HCT116 (cell line): ENCODE measurements at regions not wholly inside any gene's neighbourhood (a gene's known extent, or its start where the extent isn't known, plus 50 kb on each side); places are given as distances from the start of the nearest gene placed in this dataset.

Source experiments
- ATAC-seq: fragments of 200-7000 bp; cut with Tn5 transposase; 2 replicates; pipeline ENCODE4 v1.9.1; 2020; ENCODE audit warnings: mild to moderate bottlenecking, moderate library complexity
- BruUV-seq: library from RNA; stranded (reverse); fragments of 400-500 nt; replicated peaks from 2 replicates; lab custom pipeline; 2021; lab: Mats Ljungman, UMichigan
- CTCF ChIA-PET: fragments of 300-600 bp; sonication (Branson Sonifier 250); formaldehyde crosslinking; loops from one replicate; lab custom pipeline; 2021; ENCODE audit warnings: antibody characterized with exemption; lab: Charles Lee
- POLR2A ChIA-PET: fragments of 300-600, 350-600 bp; sonication (Branson Sonifier 250); formaldehyde crosslinking; loops from one replicate; lab custom pipeline; 2021; ENCODE audit warnings: antibody characterized with exemption; lab: Charles Lee
- RAD21 ChIA-PET, 2 experiments: fragments of 300-600 bp; sonication (Branson Sonifier 250); formaldehyde crosslinking; loops; one replicate each; lab custom pipeline; 2023; ENCODE audit warnings: low total read pairs in 2 of 2; ENCODE audit not compliant: uncharacterized antibody in 2 of 2, unreplicated experiment in 2 of 2, low non-redundant PET in 1 of 2; lab: Charles Lee
- DNase-seq: peaks from one replicate; pipeline ENCODE4 v3.0.0-alpha.2; 2010; ENCODE audit warnings: low read depth, low spot score
- H2AFZ ChIP-seq: fragments of 200-600 bp; shearing (Covaris generic), sonication (generic); 2 replicates; pipeline ENCODE4 v1.6.1; 2017; ENCODE audit warnings: low read depth, mixed run types, mixed read lengths, antibody characterized with exemption, low read length; ENCODE audit not compliant: poor library complexity, severe bottlenecking
- H3K27ac ChIP-seq: 2 replicates; pipeline ENCODE4 v1.5.1; 2012; ENCODE audit warnings: low read depth, low read length
- H3K27me3 ChIP-seq: fragments of 200-600 bp; sonication (generic); 2 replicates; pipeline ENCODE4 v1.6.1; 2016; ENCODE audit warnings: mixed run types, low read length, mixed read lengths; ENCODE audit not compliant: insufficient read depth
- H3K36me3 ChIP-seq, 2 experiments: fragments of 200-500 bp in 1 of 2; fragments of 200-600 bp in 1 of 2; sonication (Bioruptor generic) in 1 of 2; sonication (generic) in 1 of 2; 2 replicates each; pipeline versions ENCODE4 v1.5.1 to v1.6.1; 2014 to 2016; ENCODE audit warnings: low read length in 2 of 2, inconsistent platforms in 1 of 2, mixed read lengths in 1 of 2, mixed run types in 1 of 2; ENCODE audit not compliant: insufficient read depth in 2 of 2, control insufficient read depth in 1 of 2
- H3K4me1 ChIP-seq, 2 experiments: fragments of 200-600 bp in 1 of 2; sonication (generic) in 1 of 2; 2 replicates each; pipeline versions ENCODE4 v1.5.1 to v1.6.1; 2012 to 2017; ENCODE audit warnings: low read length in 2 of 2, inconsistent platforms in 1 of 2, mild to moderate bottlenecking in 1 of 2, mixed read lengths in 1 of 2, mixed run types in 1 of 2, moderate library complexity in 1 of 2; ENCODE audit not compliant: insufficient read depth in 2 of 2, control insufficient read depth in 1 of 2
- H3K4me2 ChIP-seq: fragments of 200-600 bp; sonication (generic); 2 replicates; pipeline ENCODE4 v1.6.1; 2017; ENCODE audit warnings: mixed run types, low read length, mixed read lengths
- H3K4me3 ChIP-seq, 2 experiments: fragments of 200-600 bp in 1 of 2; sonication (generic) in 1 of 2; replicated peaks in 1 of 2; 2 replicates each; pipeline ENCODE4 v1.5.1; 2011 to 2016; ENCODE audit warnings: low read length in 2 of 2, control low read depth in 1 of 2, low read depth in 1 of 2, mild to moderate bottlenecking in 1 of 2, mixed read lengths in 1 of 2, mixed run types in 1 of 2
- H3K79me2 ChIP-seq: fragments of 200-600 bp; sonication (generic); 2 replicates; pipeline ENCODE4 v1.6.1; 2017; ENCODE audit warnings: mild to moderate bottlenecking, mixed run types, low read length, moderate library complexity, mixed read lengths; ENCODE audit not compliant: insufficient read depth
- H3K9ac ChIP-seq: fragments of 200-600 bp; sonication (generic); 2 replicates; pipeline ENCODE4 v1.6.1; 2016; ENCODE audit warnings: low read length, mixed read lengths
- H3K9me2 ChIP-seq: fragments of 200-600 bp; sonication (generic), shearing (Covaris generic); 2 replicates; pipeline ENCODE4 v1.6.1; 2017; ENCODE audit warnings: mixed run types, mild to moderate bottlenecking, moderate library complexity; ENCODE audit not compliant: insufficient read depth
- H3K9me3 ChIP-seq, 2 experiments: fragments of 200-500 bp in 1 of 2; fragments of 200-600 bp in 1 of 2; sonication (Bioruptor generic) in 1 of 2; sonication (generic) in 1 of 2; 2 replicates each; pipeline ENCODE4 v1.6.1; 2014 to 2017; ENCODE audit warnings: low read length in 2 of 2, mixed read lengths in 2 of 2, inconsistent platforms in 1 of 2, low read depth in 1 of 2, mild to moderate bottlenecking in 1 of 2, mixed run types in 1 of 2, moderate library complexity in 1 of 2; ENCODE audit not compliant: control insufficient read depth in 1 of 2, insufficient read depth in 1 of 2
- H4K20me1 ChIP-seq: fragments of 200-600 bp; sonication (generic), shearing (Covaris generic); 2 replicates; pipeline ENCODE4 v1.6.1; 2017; ENCODE audit warnings: mixed run types, mild to moderate bottlenecking, moderate library complexity; ENCODE audit not compliant: insufficient read depth
- CBX3 ChIP-seq: IDR thresholded peaks from 2 replicates; pipeline ENCODE4 v1.6.1; 2012; ENCODE audit warnings: low read depth
- CEBPB ChIP-seq: IDR thresholded peaks from 2 replicates; pipeline ENCODE4 v1.6.1; 2012; ENCODE audit warnings: low read depth
- CTCF ChIP-seq, 3 experiments: fragments of 200-600 bp in 1 of 3; sonication (generic) in 1 of 3; IDR thresholded peaks in 2 of 3; conservative IDR thresholded peaks in 1 of 3; 2 replicates each; pipeline ENCODE4 v1.5.1; 2012 to 2017; ENCODE audit warnings: low read depth in 2 of 3, low read length in 2 of 3, antibody characterized with exemption in 1 of 3, borderline replicate concordance in 1 of 3, control low read depth in 1 of 3, mild to moderate bottlenecking in 1 of 3, mixed read lengths in 1 of 3, mixed run types in 1 of 3, moderate library complexity in 1 of 3; ENCODE audit not compliant: insufficient read depth in 1 of 3
- EGR1 ChIP-seq: IDR thresholded peaks from 2 replicates; pipeline ENCODE4 v1.6.1; 2012; ENCODE audit warnings: low read depth
- FOSL1 ChIP-seq: IDR thresholded peaks from 2 replicates; pipeline ENCODE4 v1.6.1; 2012; ENCODE audit warnings: low read depth
- JUND ChIP-seq: IDR thresholded peaks from 2 replicates; pipeline ENCODE4 v1.6.1; 2012
- MAX ChIP-seq: IDR thresholded peaks from 2 replicates; pipeline ENCODE4 v1.6.1; 2012
- ZFX ChIP-seq: fragments of 450-650 bp; IDR thresholded peaks from 2 replicates; pipeline ENCODE4 v1.6.1; 2017
- ZNF274 ChIP-seq: fragments of 200-500 bp; sonication (Bioruptor generic); IDR thresholded peaks from 2 replicates; pipeline ENCODE4 v1.6.1; 2014; ENCODE audit warnings: mild to moderate bottlenecking, low read depth, low read length, inconsistent platforms
- intact Hi-C: fragments of 100-400 bp; cut with micrococcal nuclease; formaldehyde crosslinking; loops from 2 replicates; pipeline ENCODE4 v1.10.0; 2022
- TF ChIP-seq, protein P1 (sequence below): IDR thresholded peaks from 2 replicates; pipeline ENCODE4 v1.6.1; 2012

- Histone ChIP-seq H3K36me3 (no peaks in the 10 kb centered on the region), H3K4me3 (no peak overlapping the region), H3K9ac (no peak overlapping the region), H3K27me3 (no peaks in the 10 kb centered on the region), H3K79me2 (no peaks in the 10 kb centered on the region), H3K9me2 (no peaks in the 10 kb centered on the region), H2AFZ (no peak overlapping the region), H3K4me2 (no peak overlapping the region), H3K4me1 (no peaks in the 10 kb centered on the region), H3K27ac (no peak overlapping the region), H3K9me3 (no peaks in the 10 kb centered on the region), H4K20me1 (no peaks in the 10 kb centered on the region)
- BruUV-seq: no TSS peak
- ATAC-seq (no peak), DNase-seq (no peak)
- RAD21 ChIA-PET: no interaction called here
- TF ChIP-seq, protein P1, sequence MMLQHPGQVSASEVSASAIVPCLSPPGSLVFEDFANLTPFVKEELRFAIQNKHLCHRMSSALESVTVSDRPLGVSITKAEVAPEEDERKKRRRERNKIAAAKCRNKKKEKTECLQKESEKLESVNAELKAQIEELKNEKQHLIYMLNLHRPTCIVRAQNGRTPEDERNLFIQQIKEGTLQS: no peak
- TF ChIP-seq CBX3: no peak
- no peak for TF ChIP-seq FOSL1
- TF ChIP-seq MAX: no peak
- no peak for TF ChIP-seq ZFX
- no peak for TF ChIP-seq CTCF (IDR thresholded peaks at IDR 0.05 in 2 of 3, conservative IDR thresholded peaks at IDR 0.05 in 1 of 3; ENCODE audit: borderline replicate concordance in 1 of 3, insufficient read depth in 1 of 3, low read depth in 2 of 3, low read length in 2 of 3)
- intact Hi-C loops: no loop called here
- CTCF ChIA-PET: no interaction called here
- POLR2A ChIA-PET: no interaction called here
Measured at GRCh38 chr12:72836194-72836593, 564.0 kb downstream of the TRHDE start.

DNA sequence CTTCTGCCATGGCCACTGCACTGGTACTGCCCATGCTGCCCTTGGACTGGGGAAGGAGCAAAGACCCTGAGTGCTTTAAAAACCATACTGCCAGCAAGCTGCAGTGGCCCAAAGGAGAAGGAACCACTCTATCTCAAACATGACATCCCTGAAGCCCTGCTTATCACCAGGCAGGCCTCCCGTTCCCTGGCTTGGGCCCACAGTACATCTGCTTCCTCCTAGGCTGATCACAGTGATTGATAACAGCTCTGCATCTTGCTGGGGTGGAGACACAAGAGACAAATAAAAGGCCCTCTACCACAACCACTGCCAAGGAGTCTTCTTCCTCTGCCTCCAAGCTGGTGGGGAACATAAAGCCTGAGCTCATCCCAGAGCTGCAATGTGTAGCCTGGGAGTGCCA lies 567.5 kb downstream of the TRHDE start:
- ATAC-seq (no peak), DNase-seq (no peak)
- Histone ChIP-seq H3K9me2 (no peaks in the 10 kb centered on the region), H3K79me2 (no peaks in the 10 kb centered on the region), H3K27ac (no peak overlapping the region), H3K4me3 (no peak overlapping the region), H3K27me3 (no peaks in the 10 kb centered on the region), H3K36me3 (no peaks in the 10 kb centered on the region), H3K9me3 (no peaks in the 10 kb centered on the region), H4K20me1 (no peaks in the 10 kb centered on the region), H3K9ac (no peak overlapping the region), H3K4me1 (no peaks in the 10 kb centered on the region), H3K4me2 (no peak overlapping the region), H2AFZ (no peak overlapping the region)
- RAD21 ChIA-PET: no interaction called here
- CTCF ChIA-PET: no interaction called here
- POLR2A ChIA-PET: no interaction called here
- BruUV-seq: no TSS peak
- TF ChIP-seq EGR1 (no peak), FOSL1 (no peak), ZFX (no peak), CEBPB (no peak), ZNF274 (no peak), JUND (no peak), MAX (no peak)
- intact Hi-C loops: no loop called here
